ENCODE measurements at regions not wholly inside any gene's neighbourhood (a gene's known extent, or its start where the extent isn't known, plus 50 kb on each side); places are given as distances from the start of the nearest gene placed in this dataset.

GRCh38 chr12:22800332-22800731, 175.4 kb downstream of the ETNK1 start:
- no peak overlapping the region for H2BK5ac ChIP-seq (ENCODE audit: low read depth, low read length, poor library complexity, severe bottlenecking)
- H4K5ac ChIP-seq (ENCODE audit: low read depth, low read length) = no peak overlapping the region
- H3K27ac ChIP-seq (ENCODE audit: insufficient read depth, low read length) = no peak overlapping the region
- ATAC-seq (ENCODE audit: low read depth) = no peak
- H2AFZ ChIP-seq (replicated peaks; ENCODE audit: low read length, poor library complexity) = no peak overlapping the region
- H3K23ac ChIP-seq (ENCODE audit: low read depth, low read length) = no peak overlapping the region
- H2BK120ac ChIP-seq (ENCODE audit: low read depth, low read length) = no peak overlapping the region
- dilution Hi-C loops (cut with HindIII; ENCODE audit: low sequenced_read_pairs, unreplicated experiment) = no loop called here
- no peak overlapping the region for H3K4me3 ChIP-seq (ENCODE audit: insufficient read depth, low read depth, low read length)
- no peak overlapping the region for H3K9ac ChIP-seq (ENCODE audit: low read depth, low read length)
- no peak overlapping the region for H2BK15ac ChIP-seq (ENCODE audit: low read depth, low read length)
- H3K9me1 ChIP-seq (ENCODE audit: insufficient read depth, low read length) = no peaks in the 10 kb centered on the region
- intact Hi-C loops (cut with micrococcal nuclease) = no loop called here
- H3K36me3 ChIP-seq (ENCODE audit: control insufficient read depth, insufficient read depth, low read length) = no peaks in the 10 kb centered on the region
- H3K9me3 ChIP-seq (ENCODE audit: control insufficient read depth, insufficient read depth, low read length) = no peaks in the 10 kb centered on the region
- no peak overlapping the region for H2AK9ac ChIP-seq (replicated peaks; ENCODE audit: low read depth, low read length, poor library complexity)
- H3K4ac ChIP-seq (ENCODE audit: low read depth, low read length) = no peak overlapping the region
- ChIA-PET CTCF (no interaction called here), POLR2A (ENCODE audit: unreplicated experiment) (no interaction called here)
- TF ChIP-seq CTCF (conservative IDR thresholded peaks at IDR 0.05; ENCODE audit: low read depth, low read length) = no peak
- TF ChIP-seq BHLHE40 (IDR thresholded peaks at IDR 0.05; ENCODE audit: low read depth, low read length) = no peak
- no peak for TF ChIP-seq FOS (IDR thresholded peaks at IDR 0.05; ENCODE audit: low read depth, low read length)
- TF ChIP-seq RFX5 (IDR thresholded peaks at IDR 0.05; ENCODE audit: low read depth, low read length) = no peak
- no peak for TF ChIP-seq MXI1 (IDR thresholded peaks at IDR 0.05; ENCODE audit: borderline replicate concordance, low read depth, low read length)
- TF ChIP-seq NFE2L2 (IDR thresholded peaks at IDR 0.05; ENCODE audit: low read depth, low read length) = no peak
- TF ChIP-seq RAD21 (IDR thresholded peaks at IDR 0.05; ENCODE audit: low read length) = no peak
- no peak for TF ChIP-seq MAZ (IDR thresholded peaks at IDR 0.05; ENCODE audit: borderline replicate concordance, low read depth, low read length)
- no peak for TF ChIP-seq USF2 (IDR thresholded peaks at IDR 0.05; ENCODE audit: low read depth, low read length)
- TF ChIP-seq SMC3 (IDR thresholded peaks at IDR 0.05; ENCODE audit: low read depth, low read length) = no peak
- TF ChIP-seq CHD1 (IDR thresholded peaks at IDR 0.05; ENCODE audit: low read depth, low read length) = no peak
- no peak for TF ChIP-seq CEBPB (IDR thresholded peaks at IDR 0.05; ENCODE audit: low read depth, low read length)
- TF ChIP-seq ELK1 (IDR thresholded peaks at IDR 0.05; ENCODE audit: borderline replicate concordance, low read depth, low read length) = no peak
- TF ChIP-seq POLR2A (IDR thresholded peaks at IDR 0.05; ENCODE audit: low read depth, low read length) = no peak
- no peak for TF ChIP-seq MAFK (IDR thresholded peaks at IDR 0.05; ENCODE audit: low read depth, low read length)
- no peak for TF ChIP-seq RCOR1 (IDR thresholded peaks at IDR 0.05; ENCODE audit: insufficient replicate concordance, low read length)
- H3K79me1 ChIP-seq (ENCODE audit: low read depth in 1 of 2, low read length in 2 of 2) = no peaks in the 10 kb centered on the region
- no peak overlapping the region for H2AK5ac ChIP-seq (ENCODE audit: low read depth, low read length)
- H3K18ac ChIP-seq (ENCODE audit: low read depth, low read length) = no peak overlapping the region
- no peaks in the 10 kb centered on the region for H3K27me3 ChIP-seq (ENCODE audit: control insufficient read depth, insufficient read depth, low read length)
- H4K20me1 ChIP-seq (ENCODE audit: insufficient read depth, low read length) = no peaks in the 10 kb centered on the region
- H3K4me2 ChIP-seq (ENCODE audit: low read depth, low read length) = no peak overlapping the region
- DNase-seq = no peak
- no peak overlapping the region for H4K91ac ChIP-seq (ENCODE audit: insufficient read depth, low read depth, low read length)
- BruUV-seq (replicated peaks) = no TSS peak
- WGBS, 2 experiments (ENCODE audit: extremely low coverage in 2 of 2, insufficient read length in 1 of 2) = no CpG with 5 or more reads among the region's 2 CpGs
- no peaks in the 10 kb centered on the region for H3K4me1 ChIP-seq (ENCODE audit: control insufficient read depth, insufficient read depth, low read length)
- no peak overlapping the region for H4K8ac ChIP-seq (ENCODE audit: low read depth in 2 of 2, low read length in 2 of 2)
- no peak overlapping the region for H2BK20ac ChIP-seq (ENCODE audit: low read depth, low read length)
- H3K14ac ChIP-seq (replicated peaks; ENCODE audit: low read depth, low read length) = no peak overlapping the region
- in situ Hi-C loops (cut with MboI; ENCODE audit: low sequenced_read_pairs) = no loop called here
- H3K56ac ChIP-seq (ENCODE audit: extremely low read depth, insufficient read depth, low read length) = no peak overlapping the region
